Smooth muscle cell (in vitro differentiated cells): ENCODE measurements at regions not wholly inside any gene's neighbourhood (a gene's known extent, or its start where the extent isn't known, plus 50 kb on each side); places are given as distances from the start of the nearest gene placed in this dataset.

Experiments
- DNase-seq: peaks from one replicate; lab custom pipeline; 2025; ENCODE audit not compliant: unreplicated experiment; lab: John Stamatoyannopoulos, UW
- H2AFZ ChIP-seq: fragments of 200-600 bp; sonication (generic); 2 replicates; pipeline ENCODE4 v1.6.0; 2016; ENCODE audit warnings: antibody characterized with exemption, low read depth, mild to moderate bottlenecking
- H3F3A ChIP-seq: fragments of 200-600 bp; sonication (generic); 2 replicates; pipeline ENCODE4 v1.6.0; 2017; ENCODE audit warnings: antibody characterized with exemption, low read depth
- H3K27ac ChIP-seq: fragments of 200-600 bp; sonication (generic); 2 replicates; pipeline ENCODE4 v1.5.1; 2016; ENCODE audit warnings: low read depth, mild to moderate bottlenecking
- H3K27me3 ChIP-seq: fragments of 200-600 bp; sonication (generic); 2 replicates; pipeline ENCODE4 v1.6.1; 2016; ENCODE audit warnings: low read depth, mild to moderate bottlenecking
- H3K36me3 ChIP-seq: fragments of 200-600 bp; sonication (generic); 2 replicates; pipeline ENCODE4 v1.5.1; 2016; ENCODE audit warnings: low read depth
- H3K4me1 ChIP-seq: fragments of 200-600 bp; sonication (generic); 2 replicates; pipeline ENCODE4 v1.5.1; 2016; ENCODE audit warnings: low read depth
- H3K4me2 ChIP-seq: fragments of 200-600 bp; sonication (generic); 2 replicates; pipeline ENCODE4 v1.6.0; 2016; ENCODE audit warnings: mild to moderate bottlenecking
- H3K4me3 ChIP-seq: fragments of 200-600 bp; sonication (generic); 2 replicates; pipeline ENCODE4 v1.5.1; 2016; ENCODE audit warnings: mild to moderate bottlenecking
- H3K79me2 ChIP-seq: fragments of 200-600 bp; sonication (generic); 2 replicates; pipeline ENCODE4 v1.6.0; 2016; ENCODE audit warnings: low read depth, mild to moderate bottlenecking
- H3K9ac ChIP-seq: fragments of 200-600 bp; sonication (generic); 2 replicates; pipeline ENCODE4 v1.6.0; 2016; ENCODE audit warnings: low read depth
- H3K9me3 ChIP-seq: fragments of 200-600 bp; sonication (generic); replicated peaks from 2 replicates; pipeline ENCODE4 v1.5.1; 2016; ENCODE audit warnings: low read depth
- H4K20me1 ChIP-seq: fragments of 200-600 bp; sonication (generic); 2 replicates; pipeline ENCODE4 v1.6.0; 2016; ENCODE audit warnings: low read depth
- WGBS: methylation state at CpG from one replicate; pipeline ENCODE4 v1.1.7; 2016; ENCODE audit warnings: low lambda C conversion rate; 5-methylcytosine and 5-hydroxymethylcytosine counted together
- TF ChIP-seq, protein P1 (sequence below): fragments of 200-600 bp; sonication (generic); IDR thresholded peaks from 2 replicates; pipeline ENCODE4 v1.5.1; 2017; ENCODE audit warnings: borderline replicate concordance, mild to moderate bottlenecking, antibody characterized with exemption; ENCODE audit not compliant: insufficient read depth, poor library complexity, severe bottlenecking

DNA sequence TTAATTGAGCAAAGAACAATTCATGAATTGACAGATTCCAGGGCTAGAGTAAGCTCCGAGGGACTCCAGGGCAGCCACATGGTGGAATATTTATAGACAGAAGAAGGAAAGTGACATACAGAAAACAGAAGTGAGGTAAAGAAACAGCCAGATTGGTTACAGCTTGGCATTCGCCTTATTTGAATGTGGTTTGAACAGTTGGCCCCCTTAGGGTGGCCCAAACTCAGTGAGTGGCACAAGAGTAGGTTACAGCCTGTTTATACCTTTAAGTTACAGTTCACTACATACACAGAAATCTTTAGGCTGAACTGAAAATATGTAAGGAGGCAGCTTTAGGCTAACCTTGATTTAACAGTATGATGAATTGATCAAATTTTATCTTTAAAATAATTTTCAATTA, 174.5 kb upstream of the CNOT2 start:
- no peaks in the 10 kb centered on the region for H3K79me2 ChIP-seq
- no peak overlapping the region for H3K4me3 ChIP-seq
- H3K9ac ChIP-seq = no peak overlapping the region
- no peaks in the 10 kb centered on the region for H3F3A ChIP-seq
- H2AFZ ChIP-seq = no peak overlapping the region
- H3K27me3 ChIP-seq = no peaks in the 10 kb centered on the region
- no peaks in the 10 kb centered on the region for H3K4me1 ChIP-seq
- no peaks in the 10 kb centered on the region for H3K9me3 ChIP-seq
- H3K27ac ChIP-seq = no peak overlapping the region
- no peaks in the 10 kb centered on the region for H3K36me3 ChIP-seq
- no peak overlapping the region for H3K4me2 ChIP-seq
- DNase-seq = no peak
- TF ChIP-seq, protein P1, sequence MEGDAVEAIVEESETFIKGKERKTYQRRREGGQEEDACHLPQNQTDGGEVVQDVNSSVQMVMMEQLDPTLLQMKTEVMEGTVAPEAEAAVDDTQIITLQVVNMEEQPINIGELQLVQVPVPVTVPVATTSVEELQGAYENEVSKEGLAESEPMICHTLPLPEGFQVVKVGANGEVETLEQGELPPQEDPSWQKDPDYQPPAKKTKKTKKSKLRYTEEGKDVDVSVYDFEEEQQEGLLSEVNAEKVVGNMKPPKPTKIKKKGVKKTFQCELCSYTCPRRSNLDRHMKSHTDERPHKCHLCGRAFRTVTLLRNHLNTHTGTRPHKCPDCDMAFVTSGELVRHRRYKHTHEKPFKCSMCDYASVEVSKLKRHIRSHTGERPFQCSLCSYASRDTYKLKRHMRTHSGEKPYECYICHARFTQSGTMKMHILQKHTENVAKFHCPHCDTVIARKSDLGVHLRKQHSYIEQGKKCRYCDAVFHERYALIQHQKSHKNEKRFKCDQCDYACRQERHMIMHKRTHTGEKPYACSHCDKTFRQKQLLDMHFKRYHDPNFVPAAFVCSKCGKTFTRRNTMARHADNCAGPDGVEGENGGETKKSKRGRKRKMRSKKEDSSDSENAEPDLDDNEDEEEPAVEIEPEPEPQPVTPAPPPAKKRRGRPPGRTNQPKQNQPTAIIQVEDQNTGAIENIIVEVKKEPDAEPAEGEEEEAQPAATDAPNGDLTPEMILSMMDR = no peak
- no peaks in the 10 kb centered on the region for H4K20me1 ChIP-seq
- WGBS = 78% methylated on average over 2 of the region's 2 CpGs

DNA sequence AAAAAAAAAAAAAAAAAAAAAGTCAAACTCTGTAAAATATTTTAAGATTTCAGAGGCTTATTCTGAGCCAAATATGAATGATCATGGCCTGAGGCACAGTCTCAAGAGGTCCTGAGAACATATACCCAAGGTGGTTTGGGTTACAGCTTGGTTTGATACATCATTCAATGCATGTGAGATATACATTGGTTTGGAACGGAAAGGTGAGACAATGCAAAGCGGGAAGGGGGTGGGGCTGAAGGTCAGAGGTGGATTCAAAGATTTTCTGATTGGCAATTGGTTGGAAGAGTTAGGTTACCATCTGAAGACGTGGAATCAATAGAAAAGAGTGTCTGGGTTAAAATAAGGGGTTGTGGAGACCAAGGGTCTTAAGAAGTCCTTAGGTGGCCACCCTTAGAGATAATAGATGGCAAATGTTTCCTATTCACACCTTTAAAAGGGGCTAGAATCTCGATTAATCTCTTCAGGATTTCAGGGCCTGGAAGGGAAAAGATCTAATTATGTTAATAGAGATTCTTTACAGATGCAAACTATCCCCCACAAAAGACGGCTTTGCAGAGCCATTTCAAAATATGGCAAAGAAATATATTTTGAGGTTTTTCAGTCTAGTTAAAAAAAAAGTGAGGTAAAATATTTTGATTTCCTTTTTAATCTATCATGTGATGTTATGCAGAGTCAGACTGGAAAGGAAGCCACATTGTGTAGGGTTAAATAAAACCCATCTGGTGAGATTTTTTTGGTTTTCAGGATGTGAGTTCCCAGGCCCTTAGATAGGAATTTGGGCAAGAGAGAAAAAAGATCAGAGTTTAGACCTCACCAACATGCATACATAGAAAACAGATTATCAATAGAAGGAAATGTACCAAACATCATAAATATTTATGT, 173.8 kb upstream of the CNOT2 start:
- TF ChIP-seq, protein P1 = no peak
- Histone ChIP-seq H3K27me3 (no peaks in the 10 kb centered on the region), H3K4me1 (no peaks in the 10 kb centered on the region), H3F3A (no peaks in the 10 kb centered on the region), H3K27ac (no peak overlapping the region), H2AFZ (no peak overlapping the region), H3K79me2 (no peaks in the 10 kb centered on the region), H3K4me2 (no peak overlapping the region), H3K36me3 (no peaks in the 10 kb centered on the region), H3K9ac (no peak overlapping the region), H4K20me1 (no peaks in the 10 kb centered on the region), H3K4me3 (no peak overlapping the region), H3K9me3 (no peaks in the 10 kb centered on the region)
- DNase-seq = no peak
- WGBS = 62% methylated on average over 5 of the region's 5 CpGs

DNA sequence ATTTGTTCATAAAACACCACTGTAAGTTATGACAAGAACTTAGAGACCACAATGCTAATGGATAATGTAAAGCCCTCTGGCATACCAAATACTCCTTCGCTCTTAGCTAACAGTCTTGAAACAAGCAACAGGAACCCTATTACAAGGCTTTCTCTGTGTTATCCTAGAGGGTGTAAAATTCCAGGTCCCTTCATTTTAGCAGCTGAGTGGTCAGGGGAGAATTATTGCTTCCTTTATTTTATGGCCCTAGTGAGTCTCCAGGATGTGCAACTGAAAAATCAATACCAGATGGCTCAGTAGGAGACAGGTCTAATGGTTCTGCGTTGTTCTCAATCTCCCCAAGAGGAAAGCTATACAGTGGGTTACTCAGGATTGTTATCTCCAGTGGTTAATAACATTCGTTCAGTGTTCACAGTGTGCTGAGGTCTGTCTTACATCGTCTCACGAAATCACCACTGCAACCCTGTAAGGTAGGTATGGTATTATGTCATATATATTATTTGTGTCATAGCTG, 172.7 kb upstream of the CNOT2 start:
- Histone ChIP-seq H3K79me2 (no peaks in the 10 kb centered on the region), H3K4me1 (no peaks in the 10 kb centered on the region), H4K20me1 (no peaks in the 10 kb centered on the region), H3F3A (no peaks in the 10 kb centered on the region), H3K9me3 (no peaks in the 10 kb centered on the region), H3K27me3 (no peaks in the 10 kb centered on the region), H3K4me2 (peak overlapping the region; percentile 12), H3K4me3 (no peak overlapping the region), H3K36me3 (no peaks in the 10 kb centered on the region), H2AFZ (no peak overlapping the region), H3K9ac (no peak overlapping the region), H3K27ac (no peak overlapping the region)
- DNase-seq = no peak
- WGBS = 19% methylated on average over 5 of the region's 5 CpGs
- TF ChIP-seq, protein P1 = no peak

DNA sequence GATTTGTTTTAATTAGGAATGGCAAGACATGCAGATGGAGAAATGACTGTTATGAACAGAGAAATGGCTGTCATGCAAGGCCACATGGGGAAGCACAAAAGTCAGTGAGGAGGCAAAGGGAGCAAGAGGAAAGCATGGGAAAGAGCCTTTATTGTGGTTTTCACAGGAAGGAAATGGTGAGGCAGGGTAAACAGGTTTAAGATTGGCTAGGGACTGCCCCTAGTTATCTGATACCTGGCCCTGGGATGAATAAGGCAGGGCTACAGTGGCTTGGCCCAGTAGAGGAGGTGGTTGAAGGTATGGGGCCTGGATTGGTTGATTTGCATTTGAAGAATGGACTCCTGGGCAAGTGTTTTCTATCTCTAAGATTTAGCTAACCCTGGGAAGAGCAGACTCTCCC, 168.7 kb upstream of the CNOT2 start:
- Histone ChIP-seq H3K4me3 (no peak overlapping the region), H2AFZ (no peak overlapping the region), H3K36me3 (no peaks in the 10 kb centered on the region), H4K20me1 (no peaks in the 10 kb centered on the region), H3K27ac (no peak overlapping the region), H3K79me2 (no peaks in the 10 kb centered on the region), H3K4me1 (no peaks in the 10 kb centered on the region), H3K9ac (no peak overlapping the region), H3K9me3 (no peaks in the 10 kb centered on the region), H3F3A (no peaks in the 10 kb centered on the region), H3K27me3 (no peaks in the 10 kb centered on the region), H3K4me2 (no peak overlapping the region)
- DNase-seq = no peak
- TF ChIP-seq, protein P1 = no peak
